Loucy (cell line): ENCODE measurements at regions not wholly inside any gene's neighbourhood (a gene's known extent, or its start where the extent isn't known, plus 50 kb on each side); places are given as distances from the start of the nearest gene placed in this dataset.

Experiments used
- H2AFZ ChIP-seq: fragments of 200-600 bp; sonication (generic); 2 replicates; pipeline ENCODE4 v1.6.0; 2016; ENCODE audit warnings: antibody characterized with exemption, mild to moderate bottlenecking, low read length, moderate library complexity
- H3F3A ChIP-seq: fragments of 200-600 bp; 2 replicates; pipeline ENCODE4 v1.6.0; 2016; ENCODE audit warnings: antibody characterized with exemption, low read depth, mild to moderate bottlenecking
- H3K27me3 ChIP-seq: fragments of 200-600 bp; sonication (generic); 2 replicates; pipeline ENCODE4 v1.6.1; 2014; ENCODE audit warnings: low read length, mild to moderate bottlenecking; ENCODE audit not compliant: insufficient read depth, poor library complexity, severe bottlenecking
- H3K36me3 ChIP-seq: fragments of 200-600 bp; sonication (generic); 2 replicates; pipeline ENCODE4 v1.6.1; 2016; ENCODE audit warnings: low read length; ENCODE audit not compliant: insufficient read depth
- H3K4me1 ChIP-seq: fragments of 200-600 bp; sonication (generic); 2 replicates; pipeline ENCODE4 v1.5.1; 2014; ENCODE audit warnings: low read length, mild to moderate bottlenecking; ENCODE audit not compliant: insufficient read depth, poor library complexity, severe bottlenecking
- H3K4me2 ChIP-seq: fragments of 200-600 bp; sonication (generic); 2 replicates; pipeline ENCODE4 v1.6.0; 2014; ENCODE audit warnings: antibody characterized with exemption, low read length, low read depth, mild to moderate bottlenecking; ENCODE audit not compliant: poor library complexity, severe bottlenecking
- H3K4me3 ChIP-seq: fragments of 200-600 bp; sonication (generic); 2 replicates; pipeline ENCODE4 v1.5.1; 2014; ENCODE audit warnings: low read length, mild to moderate bottlenecking, mixed read lengths; ENCODE audit not compliant: poor library complexity, severe bottlenecking
- H3K79me2 ChIP-seq: fragments of 200-600 bp; sonication (generic); 2 replicates; pipeline ENCODE4 v1.6.1; 2014; ENCODE audit warnings: low read length; ENCODE audit not compliant: insufficient read depth
- H3K9ac ChIP-seq: fragments of 200-600 bp; sonication (generic); 2 replicates; pipeline ENCODE4 v1.6.0; 2014; ENCODE audit warnings: mild to moderate bottlenecking, low read depth, low read length, moderate library complexity; ENCODE audit not compliant: poor library complexity, severe bottlenecking
- H3K9me2 ChIP-seq: fragments of 200-600 bp; sonication (generic); replicated peaks from 2 replicates; pipeline ENCODE4 v1.6.1; 2016; ENCODE audit warnings: low read depth, low read length, mixed read lengths
- H3K9me3 ChIP-seq: fragments of 200-600 bp; sonication (generic); 2 replicates; pipeline ENCODE4 v1.6.1; 2014; ENCODE audit warnings: mild to moderate bottlenecking, antibody characterized with exemption, low read length, low read depth; ENCODE audit not compliant: insufficient read depth
- H4K20me1 ChIP-seq: fragments of 200-600 bp; sonication (generic); 2 replicates; pipeline ENCODE4 v1.6.0; 2014; ENCODE audit warnings: antibody characterized with exemption, low read length, mild to moderate bottlenecking; ENCODE audit not compliant: insufficient read depth, poor library complexity, severe bottlenecking
- EZH2phosphoT487 ChIP-seq: fragments of 200-600 bp; IDR thresholded peaks from 2 replicates; pipeline ENCODE4 v1.6.1; 2018; ENCODE audit warnings: antibody characterized with exemption, mild to moderate bottlenecking, moderate library complexity, borderline replicate concordance
- TF ChIP-seq, protein P1 (sequence below): fragments of 200-600 bp; sonication (generic); conservative IDR thresholded peaks from 2 replicates; pipeline ENCODE4 v1.5.1; 2014; ENCODE audit warnings: mild to moderate bottlenecking, antibody characterized with exemption, low read length

GRCh38 chr2:153196378-153197058 lies 282.0 kb downstream of the RPRM start:
- H3K9me2 ChIP-seq, result no peaks in the 10 kb centered on the region
- H3K79me2 ChIP-seq, result no peaks in the 10 kb centered on the region
- H2AFZ ChIP-seq, result no peak overlapping the region
- no peak overlapping the region for H3K4me3 ChIP-seq
- no peaks in the 10 kb centered on the region for H3F3A ChIP-seq
- no peaks in the 10 kb centered on the region for H3K4me1 ChIP-seq
- no peaks in the 10 kb centered on the region for H3K36me3 ChIP-seq
- no peak overlapping the region for H3K9ac ChIP-seq
- H3K4me2 ChIP-seq, result no peak overlapping the region
- TF ChIP-seq EZH2phosphoT487, result no peak
- TF ChIP-seq, protein P1, sequence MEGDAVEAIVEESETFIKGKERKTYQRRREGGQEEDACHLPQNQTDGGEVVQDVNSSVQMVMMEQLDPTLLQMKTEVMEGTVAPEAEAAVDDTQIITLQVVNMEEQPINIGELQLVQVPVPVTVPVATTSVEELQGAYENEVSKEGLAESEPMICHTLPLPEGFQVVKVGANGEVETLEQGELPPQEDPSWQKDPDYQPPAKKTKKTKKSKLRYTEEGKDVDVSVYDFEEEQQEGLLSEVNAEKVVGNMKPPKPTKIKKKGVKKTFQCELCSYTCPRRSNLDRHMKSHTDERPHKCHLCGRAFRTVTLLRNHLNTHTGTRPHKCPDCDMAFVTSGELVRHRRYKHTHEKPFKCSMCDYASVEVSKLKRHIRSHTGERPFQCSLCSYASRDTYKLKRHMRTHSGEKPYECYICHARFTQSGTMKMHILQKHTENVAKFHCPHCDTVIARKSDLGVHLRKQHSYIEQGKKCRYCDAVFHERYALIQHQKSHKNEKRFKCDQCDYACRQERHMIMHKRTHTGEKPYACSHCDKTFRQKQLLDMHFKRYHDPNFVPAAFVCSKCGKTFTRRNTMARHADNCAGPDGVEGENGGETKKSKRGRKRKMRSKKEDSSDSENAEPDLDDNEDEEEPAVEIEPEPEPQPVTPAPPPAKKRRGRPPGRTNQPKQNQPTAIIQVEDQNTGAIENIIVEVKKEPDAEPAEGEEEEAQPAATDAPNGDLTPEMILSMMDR, result no peak
- no peaks in the 10 kb centered on the region for H3K27me3 ChIP-seq
- no peaks in the 10 kb centered on the region for H4K20me1 ChIP-seq
- H3K9me3 ChIP-seq, result no peaks in the 10 kb centered on the region; the same call in 1 of the 2 replicates

DNA sequence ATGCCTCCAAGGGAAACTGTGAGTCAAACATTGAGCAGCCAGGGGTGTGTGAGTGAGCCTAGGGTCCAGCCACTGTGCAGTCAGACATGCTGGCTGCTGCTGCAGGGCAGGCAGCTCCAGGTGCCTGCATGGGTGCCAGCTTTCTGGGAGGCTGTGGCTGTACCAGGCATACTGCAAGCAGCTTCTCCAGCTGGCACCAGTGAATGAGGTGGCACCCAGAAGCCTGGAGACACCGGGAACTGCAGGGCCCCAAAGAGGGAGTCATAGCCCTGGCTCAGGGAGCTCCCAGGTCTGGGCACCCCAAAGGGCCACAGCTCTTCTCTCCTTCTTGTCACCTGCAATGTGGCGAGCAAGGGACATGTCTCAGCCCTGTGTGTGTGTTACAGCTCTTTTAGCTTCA lies 283.2 kb downstream of the RPRM start:
- H3K4me3 ChIP-seq, result no peak overlapping the region
- H3K9me2 ChIP-seq, result no peaks in the 10 kb centered on the region
- H3K4me1 ChIP-seq, result no peaks in the 10 kb centered on the region
- no peak overlapping the region for H3K9ac ChIP-seq
- TF ChIP-seq, protein P1, result no peak
- TF ChIP-seq EZH2phosphoT487, result no peak
- no peak overlapping the region for H3K4me2 ChIP-seq
- H3K9me3 ChIP-seq, result no peaks in the 10 kb centered on the region; the same call in 1 of the 2 replicates
- no peaks in the 10 kb centered on the region for H3K79me2 ChIP-seq
- H3F3A ChIP-seq, result no peaks in the 10 kb centered on the region
- no peaks in the 10 kb centered on the region for H3K27me3 ChIP-seq
- H3K36me3 ChIP-seq, result no peaks in the 10 kb centered on the region
- H2AFZ ChIP-seq, result no peak overlapping the region
- H4K20me1 ChIP-seq, result no peaks in the 10 kb centered on the region

- Histone ChIP-seq H3K79me2 (no peaks in the 10 kb centered on the region), H3K27me3 (no peaks in the 10 kb centered on the region), H2AFZ (no peak overlapping the region), H3K4me3 (no peak overlapping the region), H3K4me2 (no peak overlapping the region), H3K4me1 (no peaks in the 10 kb centered on the region), H3K9ac (no peak overlapping the region), H3K9me3 (no peaks in the 10 kb centered on the region), H3K9me2 (no peaks in the 10 kb centered on the region), H3F3A (no peaks in the 10 kb centered on the region), H4K20me1 (no peaks in the 10 kb centered on the region), H3K36me3 (no peaks in the 10 kb centered on the region)
- TF ChIP-seq EZH2phosphoT487, result no peak
- TF ChIP-seq, protein P1, result no peak
These were observed 289.3 kb downstream of the RPRM start for GRCh38 chr2:153189091-153189888.
